LNCaP clone FGC (cell line): ENCODE measurements at regions not wholly inside any gene's neighbourhood (a gene's known extent, or its start where the extent isn't known, plus 50 kb on each side); places are given as distances from the start of the nearest gene placed in this dataset.

Source experiments
- DNase-seq: peaks from one replicate; pipeline ENCODE4 v3.0.0-alpha.2; 2011; ENCODE audit warnings: low read depth
- H3K4me3 ChIP-seq: 2 replicates; pipeline ENCODE4 v1.5.1; 2011; ENCODE audit warnings: mild to moderate bottlenecking, low read depth, low read length, control low read depth
- TF ChIP-seq, protein P1 (sequence below): IDR thresholded peaks from 2 replicates; pipeline ENCODE4 v1.5.1; 2012; ENCODE audit warnings: mild to moderate bottlenecking; ENCODE audit not compliant: control insufficient read depth, insufficient read depth; ENCODE audit errors: extremely low read depth

- no peak overlapping the region for H3K4me3 ChIP-seq
- DNase-seq = no peak
- TF ChIP-seq, protein P1, sequence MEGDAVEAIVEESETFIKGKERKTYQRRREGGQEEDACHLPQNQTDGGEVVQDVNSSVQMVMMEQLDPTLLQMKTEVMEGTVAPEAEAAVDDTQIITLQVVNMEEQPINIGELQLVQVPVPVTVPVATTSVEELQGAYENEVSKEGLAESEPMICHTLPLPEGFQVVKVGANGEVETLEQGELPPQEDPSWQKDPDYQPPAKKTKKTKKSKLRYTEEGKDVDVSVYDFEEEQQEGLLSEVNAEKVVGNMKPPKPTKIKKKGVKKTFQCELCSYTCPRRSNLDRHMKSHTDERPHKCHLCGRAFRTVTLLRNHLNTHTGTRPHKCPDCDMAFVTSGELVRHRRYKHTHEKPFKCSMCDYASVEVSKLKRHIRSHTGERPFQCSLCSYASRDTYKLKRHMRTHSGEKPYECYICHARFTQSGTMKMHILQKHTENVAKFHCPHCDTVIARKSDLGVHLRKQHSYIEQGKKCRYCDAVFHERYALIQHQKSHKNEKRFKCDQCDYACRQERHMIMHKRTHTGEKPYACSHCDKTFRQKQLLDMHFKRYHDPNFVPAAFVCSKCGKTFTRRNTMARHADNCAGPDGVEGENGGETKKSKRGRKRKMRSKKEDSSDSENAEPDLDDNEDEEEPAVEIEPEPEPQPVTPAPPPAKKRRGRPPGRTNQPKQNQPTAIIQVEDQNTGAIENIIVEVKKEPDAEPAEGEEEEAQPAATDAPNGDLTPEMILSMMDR = no peak
Measured at GRCh38 chr3:117129516-117129915, 419.9 kb downstream of the TUSC7 start.

GRCh38 chr3:117130222-117130621 lies 420.6 kb downstream of the TUSC7 start:
- H3K4me3 ChIP-seq = no peak overlapping the region
- TF ChIP-seq, protein P1 = no peak
- no peak for DNase-seq

DNA sequence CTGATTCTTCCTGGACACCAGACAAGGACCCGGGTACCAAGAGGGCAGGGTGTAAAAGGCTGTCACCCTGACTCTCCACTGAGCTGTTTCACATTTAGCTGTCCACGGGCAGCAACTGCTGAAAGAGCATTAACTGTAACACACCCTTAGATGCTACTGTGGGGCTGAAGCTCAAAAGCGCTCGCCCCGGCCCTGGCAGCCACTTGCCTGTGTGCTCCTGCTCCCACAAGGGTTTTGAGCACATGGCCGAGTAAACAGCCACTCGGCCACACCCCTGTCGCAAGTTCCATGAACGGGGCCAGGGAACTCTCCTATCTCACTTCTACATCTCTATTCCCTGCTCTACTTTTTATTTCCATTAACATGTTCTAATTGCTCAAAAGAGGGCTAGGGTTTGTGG lies 421.7 kb downstream of the TUSC7 start:
- no peak overlapping the region for H3K4me3 ChIP-seq
- no peak for DNase-seq
- TF ChIP-seq, protein P1 = no peak

GRCh38 chr3:117133066-117133465 lies 423.5 kb downstream of the TUSC7 start:
- TF ChIP-seq, protein P1 = no peak
- H3K4me3 ChIP-seq = no peak overlapping the region
- DNase-seq = no peak

DNA sequence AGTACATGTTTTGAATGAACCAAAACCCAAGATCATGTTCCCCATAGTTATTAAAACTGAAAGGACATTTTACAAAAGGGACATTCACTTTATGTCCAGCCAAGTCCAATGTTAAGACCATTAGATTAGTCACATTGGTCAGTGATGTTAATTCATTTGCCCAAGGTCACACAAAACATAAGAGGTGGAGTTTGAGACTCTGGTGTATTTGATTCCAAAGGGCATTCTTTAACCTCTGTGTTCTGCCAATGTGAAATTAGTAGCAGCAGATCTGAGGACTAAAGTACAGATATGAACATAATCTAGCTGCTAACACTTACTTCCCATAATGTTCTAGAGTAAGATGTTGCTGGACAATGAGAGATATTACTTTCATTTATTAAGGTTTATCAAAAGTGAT lies 425.6 kb downstream of the TUSC7 start:
- no peak for DNase-seq
- no peak overlapping the region for H3K4me3 ChIP-seq
- TF ChIP-seq, protein P1 = no peak

GRCh38 chr3:117136003-117136402 lies 426.4 kb downstream of the TUSC7 start:
- no peak for DNase-seq
- TF ChIP-seq, protein P1 = no peak
- H3K4me3 ChIP-seq = no peak overlapping the region

DNA sequence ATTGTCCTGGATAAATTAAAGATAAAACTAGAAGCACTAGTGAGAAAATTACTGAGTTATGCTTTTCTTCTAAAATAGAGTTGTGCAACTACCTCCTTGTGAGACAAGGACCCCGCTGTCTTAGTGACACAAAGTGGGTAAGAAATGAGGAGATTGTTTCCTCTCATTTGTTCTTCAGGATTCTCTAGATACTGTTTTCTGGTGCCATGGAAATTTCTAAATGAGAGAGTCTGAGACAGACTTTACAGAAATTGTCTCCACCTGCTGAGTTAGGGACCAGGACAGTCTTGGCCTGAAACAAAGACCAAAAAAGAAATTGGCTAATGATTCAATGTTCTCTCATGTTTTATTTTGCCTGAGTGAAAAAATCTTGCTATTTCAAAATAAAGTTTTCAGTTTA lies 427.5 kb downstream of the TUSC7 start:
- TF ChIP-seq, protein P1 = no peak
- DNase-seq = no peak
- no peak overlapping the region for H3K4me3 ChIP-seq
